ENCODE measurements at regions not wholly inside any gene's neighbourhood (a gene's known extent, or its start where the extent isn't known, plus 50 kb on each side); places are given as distances from the start of the nearest gene placed in this dataset.

DNA sequence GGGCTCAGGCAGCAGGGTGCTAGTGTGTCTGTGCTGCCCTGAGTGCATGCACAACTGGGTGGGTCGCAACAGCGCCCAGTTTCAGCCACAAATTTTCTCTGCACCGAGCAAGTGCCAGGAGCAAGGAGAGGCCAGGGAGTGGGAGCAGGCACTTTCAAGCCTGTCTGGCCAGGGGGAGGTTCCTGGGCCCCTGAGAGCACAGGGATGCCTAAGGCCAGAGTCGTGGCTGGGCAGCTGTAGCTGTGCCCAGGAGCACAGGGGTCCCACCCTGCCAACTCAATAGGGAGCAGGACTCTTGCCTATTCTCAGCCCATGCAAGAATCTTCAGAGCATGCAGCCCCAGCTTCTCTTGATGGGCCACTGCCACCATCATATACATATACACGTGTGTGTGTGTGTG, 1577.4 kb downstream of the KCNT2 start:
- H3K9ac ChIP-seq (ENCODE audit: low read depth, low read length), result no peak overlapping the region
- H3K36me3 ChIP-seq (ENCODE audit: insufficient read depth, low read length), result no peaks in the 10 kb centered on the region
- no peaks in the 10 kb centered on the region for H3K9me3 ChIP-seq (ENCODE audit: control insufficient read depth, insufficient read depth, low read length)
- H3K4me1 ChIP-seq (ENCODE audit: insufficient read depth, low read length), result no peaks in the 10 kb centered on the region

DNA sequence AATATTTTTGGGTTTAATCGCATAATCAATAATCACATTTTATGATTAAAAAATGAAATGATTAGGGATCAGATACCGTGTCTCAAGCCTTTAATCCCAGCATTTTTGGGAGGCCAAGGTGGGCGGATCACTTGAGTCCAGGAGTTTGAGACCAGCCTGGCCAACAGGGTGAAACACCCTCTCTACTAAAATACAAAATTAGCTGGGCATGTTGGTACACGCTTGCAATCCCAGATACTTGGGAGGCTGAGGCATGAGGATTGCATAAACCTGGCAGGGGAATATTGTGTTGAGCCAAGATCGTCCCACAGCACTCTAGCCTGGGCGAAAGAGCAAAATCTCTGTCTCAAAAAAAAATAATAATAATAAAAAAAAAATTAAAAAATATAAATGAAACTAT, 1581.4 kb downstream of the KCNT2 start:
- Histone ChIP-seq H3K9me3 (ENCODE audit: control insufficient read depth, insufficient read depth, low read length) (no peaks in the 10 kb centered on the region), H3K36me3 (ENCODE audit: insufficient read depth, low read length) (no peaks in the 10 kb centered on the region), H3K9ac (ENCODE audit: low read depth, low read length) (no peak overlapping the region), H3K4me1 (ENCODE audit: insufficient read depth, low read length) (no peaks in the 10 kb centered on the region)

DNA sequence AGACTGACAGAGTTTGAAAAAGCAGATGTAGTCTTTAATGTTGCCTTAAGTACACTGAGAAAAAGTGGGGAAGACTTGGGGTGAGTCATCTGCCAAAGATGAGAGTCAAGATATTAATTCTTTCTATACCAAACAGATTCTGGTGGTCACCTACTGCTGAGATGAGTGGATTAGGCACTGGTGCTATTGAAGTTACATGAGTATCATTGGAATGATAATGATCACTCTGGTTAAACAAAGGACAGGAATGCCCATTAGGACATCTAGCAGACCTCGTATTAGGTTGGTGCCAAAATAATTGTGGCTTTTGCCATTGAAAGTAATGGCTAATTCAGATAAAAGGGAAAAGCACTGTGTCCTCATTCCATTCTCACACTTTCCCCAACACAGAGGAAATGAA, 1588.9 kb downstream of the KCNT2 start:
- Histone ChIP-seq H3K36me3 (ENCODE audit: insufficient read depth, low read length) (no peaks in the 10 kb centered on the region), H3K4me1 (ENCODE audit: insufficient read depth, low read length) (no peaks in the 10 kb centered on the region), H3K9me3 (ENCODE audit: control insufficient read depth, insufficient read depth, low read length) (no peaks in the 10 kb centered on the region), H3K9ac (ENCODE audit: low read depth, low read length) (no peak overlapping the region)

DNA sequence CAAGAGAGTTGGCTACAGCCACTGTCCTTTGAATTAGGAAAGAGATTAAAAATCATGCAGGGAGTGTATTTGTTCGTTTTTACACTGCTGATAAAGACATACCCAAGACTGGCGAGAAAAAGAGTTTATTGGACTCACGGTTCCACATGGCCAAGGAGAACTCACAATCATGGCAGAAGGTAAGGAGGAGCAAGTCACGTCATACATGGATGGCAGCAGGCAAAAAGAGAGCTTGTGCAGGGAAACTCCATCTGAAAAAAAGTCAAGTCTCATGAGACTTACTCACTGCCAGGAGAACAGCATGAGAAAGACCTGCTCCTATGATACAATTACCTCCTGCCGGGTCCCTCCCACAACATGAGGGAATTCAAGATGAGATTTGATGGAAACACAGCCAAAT, 1595.2 kb downstream of the KCNT2 start:
- no peaks in the 10 kb centered on the region for H3K36me3 ChIP-seq (ENCODE audit: insufficient read depth, low read length)
- H3K9me3 ChIP-seq (ENCODE audit: control insufficient read depth, insufficient read depth, low read length), result peaks cover 3% of the 10 kb centered on the region; the same call in 1 of the 2 replicates
- H3K4me1 ChIP-seq (ENCODE audit: insufficient read depth, low read length), result peaks cover 1% of the 10 kb centered on the region; the same call in 1 of the 2 replicates
- H3K9ac ChIP-seq (ENCODE audit: low read depth, low read length), result no peak overlapping the region

DNA sequence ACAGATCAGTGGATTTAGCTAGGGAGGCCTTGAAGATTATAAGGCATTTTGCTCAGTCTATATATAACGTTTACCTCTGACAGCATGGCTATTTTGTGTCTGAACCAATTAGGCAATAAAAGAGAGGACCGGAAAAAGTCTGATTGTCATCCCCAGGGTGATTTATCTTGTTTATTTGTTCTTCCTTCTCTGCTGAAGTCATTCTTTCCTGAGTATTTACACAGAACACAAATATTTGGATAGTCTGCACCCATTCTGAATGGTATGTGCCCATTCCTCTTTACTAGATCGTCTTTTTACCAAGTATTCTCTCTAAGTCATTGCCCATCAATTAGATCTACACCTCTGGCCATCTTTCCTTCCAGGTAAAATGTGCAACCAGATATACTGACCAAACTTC, 1602.9 kb downstream of the KCNT2 start:
- H3K36me3 ChIP-seq (ENCODE audit: insufficient read depth, low read length), result no peaks in the 10 kb centered on the region
- peaks cover 3% of the 10 kb centered on the region; the same call in 1 of the 2 replicates for H3K4me1 ChIP-seq (ENCODE audit: insufficient read depth, low read length)
- H3K9me3 ChIP-seq (ENCODE audit: control insufficient read depth, insufficient read depth, low read length), result no peaks in the 10 kb centered on the region
- H3K9ac ChIP-seq (ENCODE audit: low read depth, low read length), result no peak overlapping the region

DNA sequence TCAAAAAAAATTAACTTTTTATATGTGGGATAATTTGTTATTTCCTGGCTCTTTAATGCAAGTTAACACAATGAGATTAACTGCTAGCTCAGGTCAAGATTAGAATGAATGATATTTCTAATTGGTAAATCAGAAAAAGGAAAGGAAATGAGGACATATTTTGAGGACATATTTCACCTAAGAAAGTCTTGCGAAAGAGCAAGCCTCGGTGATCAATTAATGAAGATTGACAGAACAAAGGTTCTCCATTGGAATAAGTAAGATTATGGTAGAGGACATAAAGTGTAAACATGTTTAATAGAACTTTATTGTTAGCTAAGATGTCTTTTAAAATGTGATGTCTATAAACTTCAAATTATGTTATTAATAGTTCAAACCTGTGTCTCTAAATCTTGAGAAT, 1617.8 kb downstream of the KCNT2 start:
- H3K9me3 ChIP-seq (ENCODE audit: control insufficient read depth, insufficient read depth, low read length), result no peaks in the 10 kb centered on the region
- H3K4me1 ChIP-seq (ENCODE audit: insufficient read depth, low read length), result no peaks in the 10 kb centered on the region
- no peak overlapping the region for H3K9ac ChIP-seq (ENCODE audit: low read depth, low read length)
- no peaks in the 10 kb centered on the region for H3K36me3 ChIP-seq (ENCODE audit: insufficient read depth, low read length)

DNA sequence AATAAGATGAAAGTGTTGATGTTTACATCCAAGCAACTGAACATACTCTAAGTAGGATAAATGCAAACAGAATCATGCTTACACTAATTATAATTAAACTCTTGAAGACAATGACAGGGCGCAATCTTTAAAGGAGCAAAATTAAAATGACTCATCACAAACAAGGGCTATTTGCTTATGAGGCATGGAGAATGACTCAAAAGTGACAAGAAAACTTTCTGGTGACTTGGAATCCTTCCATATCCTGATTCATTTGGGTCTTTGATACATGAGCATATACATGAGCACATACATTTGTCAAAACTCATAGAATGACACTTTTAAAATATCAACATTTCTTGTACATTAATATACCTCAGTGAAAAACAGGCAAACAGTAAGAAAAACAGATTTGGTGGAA, 1632.3 kb downstream of the KCNT2 start:
- Histone ChIP-seq H3K9ac (ENCODE audit: low read depth, low read length) (no peak overlapping the region), H3K9me3 (ENCODE audit: control insufficient read depth, insufficient read depth, low read length) (no peaks in the 10 kb centered on the region), H3K4me1 (ENCODE audit: insufficient read depth, low read length) (no peaks in the 10 kb centered on the region), H3K36me3 (ENCODE audit: insufficient read depth, low read length) (no peaks in the 10 kb centered on the region)

DNA sequence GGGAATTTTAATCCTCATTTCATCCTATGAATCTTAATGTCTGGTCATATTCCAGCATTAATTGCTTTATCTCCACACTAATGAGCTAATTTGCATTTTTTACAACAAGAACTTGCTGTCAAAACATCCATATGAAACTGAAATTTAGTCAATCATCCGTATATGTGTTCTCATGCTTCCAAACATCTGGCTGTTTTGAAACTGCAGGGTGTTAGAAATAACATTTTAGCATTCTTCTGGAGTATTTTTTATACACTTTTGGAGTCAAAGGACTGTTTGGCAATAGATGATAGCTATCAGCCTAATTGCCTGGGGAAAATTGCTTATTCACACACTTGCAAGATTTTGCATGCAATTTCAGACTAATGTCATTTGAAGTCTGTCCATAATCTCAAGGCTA, 1639.3 kb downstream of the KCNT2 start:
- no peak overlapping the region for H3K9ac ChIP-seq (ENCODE audit: low read depth, low read length)
- H3K9me3 ChIP-seq (ENCODE audit: control insufficient read depth, insufficient read depth, low read length), result no peaks in the 10 kb centered on the region
- H3K4me1 ChIP-seq (ENCODE audit: insufficient read depth, low read length), result no peaks in the 10 kb centered on the region
- H3K36me3 ChIP-seq (ENCODE audit: insufficient read depth, low read length), result no peaks in the 10 kb centered on the region

DNA sequence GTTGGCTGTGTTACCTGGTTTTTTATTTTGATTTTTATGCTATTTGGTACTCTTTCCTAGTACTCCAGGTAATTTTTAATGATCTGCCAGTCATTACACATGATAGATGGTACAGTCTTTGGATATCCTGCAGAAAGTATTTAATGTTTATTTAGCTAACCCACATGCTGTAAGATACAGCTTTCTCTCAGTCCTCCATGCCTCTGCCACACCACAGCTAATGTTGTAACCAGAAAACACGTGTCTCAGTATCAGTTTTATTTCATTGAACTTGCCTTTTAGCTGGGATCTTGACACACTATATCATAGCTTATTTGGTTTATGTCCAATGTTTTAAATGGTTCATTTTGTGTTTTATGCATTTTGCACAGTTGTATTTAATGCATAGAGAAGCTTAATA, 1648.4 kb downstream of the KCNT2 start:
- H3K9me3 ChIP-seq (ENCODE audit: control insufficient read depth, insufficient read depth, low read length), result no peaks in the 10 kb centered on the region
- no peak overlapping the region for H3K9ac ChIP-seq (ENCODE audit: low read depth, low read length)
- H3K4me1 ChIP-seq (ENCODE audit: insufficient read depth, low read length), result no peaks in the 10 kb centered on the region

DNA sequence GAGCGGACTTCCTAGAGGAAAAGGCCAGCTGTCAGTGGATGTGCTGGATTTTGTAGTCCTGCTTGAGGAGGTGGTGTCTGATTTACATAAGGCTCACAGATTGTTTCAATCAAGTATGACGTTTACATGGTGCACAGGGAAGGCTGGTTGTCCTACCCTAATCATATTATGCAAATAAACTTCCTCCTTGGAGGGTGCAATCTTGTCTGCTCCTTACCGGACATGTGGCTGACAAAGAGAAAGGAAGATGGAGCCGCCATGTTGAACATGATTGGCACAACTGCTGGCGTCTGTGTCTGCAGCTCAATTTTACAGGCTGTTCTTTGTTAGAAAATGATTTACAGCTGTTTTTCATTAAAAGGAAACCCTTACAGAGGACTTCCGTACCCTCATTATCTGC, 1656.1 kb downstream of the KCNT2 start:
- Histone ChIP-seq H3K9ac (ENCODE audit: low read depth, low read length) (no peak overlapping the region), H3K36me3 (ENCODE audit: insufficient read depth, low read length) (no peaks in the 10 kb centered on the region), H3K9me3 (ENCODE audit: control insufficient read depth, insufficient read depth, low read length) (no peaks in the 10 kb centered on the region), H3K4me1 (ENCODE audit: insufficient read depth, low read length) (no peaks in the 10 kb centered on the region)

More for the DNA sequence above, 1648.4 kb downstream of the KCNT2 start:
- no peaks in the 10 kb centered on the region for H3K36me3 ChIP-seq (ENCODE audit: insufficient read depth, low read length)

DNA sequence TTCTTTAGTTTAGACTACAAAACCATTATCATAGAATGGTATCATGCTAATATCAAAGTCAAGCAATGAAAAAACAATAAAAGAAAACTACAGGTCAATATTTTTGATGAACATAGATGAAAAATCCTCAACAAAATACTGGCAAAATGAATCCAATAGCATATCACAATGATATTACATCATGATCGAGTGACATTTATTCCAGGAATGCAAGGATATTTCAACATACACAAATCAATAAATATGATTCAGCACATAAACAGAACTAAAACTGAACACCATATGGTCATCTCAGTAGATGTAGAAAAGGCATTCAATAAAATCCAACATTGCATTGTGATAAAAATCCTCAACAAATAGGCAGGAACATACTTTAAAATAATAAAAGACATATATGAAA, 1657.7 kb downstream of the KCNT2 start:
- no peaks in the 10 kb centered on the region for H3K9me3 ChIP-seq (ENCODE audit: control insufficient read depth, insufficient read depth, low read length)
- H3K36me3 ChIP-seq (ENCODE audit: insufficient read depth, low read length), result no peaks in the 10 kb centered on the region
- no peaks in the 10 kb centered on the region for H3K4me1 ChIP-seq (ENCODE audit: insufficient read depth, low read length)
- H3K9ac ChIP-seq (ENCODE audit: low read depth, low read length), result no peak overlapping the region

DNA sequence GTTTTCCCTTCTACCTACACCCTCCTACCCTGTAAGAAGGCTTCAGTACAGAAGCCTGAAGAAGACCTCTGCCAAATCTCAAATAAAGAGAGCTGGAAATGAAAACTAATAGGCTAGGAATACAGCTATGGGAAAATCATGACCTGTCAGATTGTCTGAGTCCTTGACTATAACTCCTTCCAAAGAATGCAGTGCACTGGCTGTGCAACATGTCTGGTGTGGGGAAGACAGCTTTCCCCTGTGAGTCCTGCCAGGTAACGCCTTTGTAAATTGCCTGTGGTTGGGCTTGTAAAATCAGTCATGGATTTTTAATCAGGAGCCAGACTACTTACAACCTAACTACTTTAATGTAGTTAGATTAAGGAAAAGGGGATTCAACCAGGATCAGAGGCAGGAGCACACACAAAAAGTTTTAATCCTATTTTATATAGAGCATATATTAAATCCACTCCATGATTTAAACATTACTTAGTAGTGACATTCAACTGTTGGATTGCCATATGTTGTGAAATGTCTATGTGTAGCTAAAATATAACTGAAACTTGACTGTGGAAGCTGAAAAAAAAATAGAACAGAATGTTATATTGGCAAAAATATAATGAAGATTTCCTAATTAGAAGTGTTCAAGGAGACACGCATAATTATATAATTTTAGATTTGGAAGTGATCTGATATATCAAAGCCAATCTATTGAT, 1667.8 kb downstream of the KCNT2 start:
- H3K36me3 ChIP-seq (ENCODE audit: insufficient read depth, low read length), result no peaks in the 10 kb centered on the region
- no peak overlapping the region for H3K9ac ChIP-seq (ENCODE audit: low read depth, low read length)
- H3K4me1 ChIP-seq (ENCODE audit: insufficient read depth, low read length), result no peaks in the 10 kb centered on the region
- H3K9me3 ChIP-seq (ENCODE audit: control insufficient read depth, insufficient read depth, low read length), result no peaks in the 10 kb centered on the region

DNA sequence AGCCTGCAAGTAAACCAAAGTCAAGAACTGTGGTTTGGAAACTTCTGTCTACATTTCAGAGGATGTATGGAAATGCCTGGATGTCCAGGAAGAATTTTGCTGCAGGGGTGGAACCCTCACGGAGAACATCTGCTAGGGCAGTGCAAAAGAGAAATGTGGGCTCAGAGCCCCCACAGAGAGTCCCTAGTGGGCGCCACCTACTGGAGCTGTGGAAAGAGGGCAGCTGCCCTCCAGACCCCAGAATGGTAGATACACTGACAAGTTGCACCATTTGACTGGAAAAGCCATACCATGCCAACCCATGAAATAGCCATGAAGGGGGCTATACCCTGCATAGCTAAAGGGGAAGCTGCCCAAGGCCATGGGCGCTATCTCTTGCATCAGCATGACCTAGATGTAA, 1672.4 kb downstream of the KCNT2 start:
- Histone ChIP-seq H3K36me3 (ENCODE audit: insufficient read depth, low read length) (no peaks in the 10 kb centered on the region), H3K9ac (ENCODE audit: low read depth, low read length) (no peak overlapping the region), H3K4me1 (ENCODE audit: insufficient read depth, low read length) (no peaks in the 10 kb centered on the region), H3K9me3 (ENCODE audit: control insufficient read depth, insufficient read depth, low read length) (no peaks in the 10 kb centered on the region)

DNA sequence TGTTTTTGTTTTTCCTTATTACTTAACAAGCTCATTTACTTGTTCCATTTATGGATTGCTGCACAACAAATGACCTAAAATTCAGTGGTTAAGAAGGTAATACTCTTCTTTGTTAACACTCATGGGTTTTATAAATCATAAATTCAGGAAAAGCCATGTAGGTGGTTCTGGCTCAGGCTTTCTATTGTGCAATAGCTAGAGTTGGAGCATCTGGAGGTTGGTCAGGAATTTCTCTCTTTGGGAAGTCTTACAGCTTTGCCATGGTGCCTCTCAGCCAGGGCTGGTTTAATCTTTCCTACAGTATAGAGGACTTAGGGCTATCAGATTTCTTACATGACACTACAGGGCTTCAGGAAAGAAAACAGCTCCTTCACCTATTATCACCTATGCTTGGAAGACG, 1677.1 kb downstream of the KCNT2 start:
- Histone ChIP-seq H3K9me3 (ENCODE audit: control insufficient read depth, insufficient read depth, low read length) (no peaks in the 10 kb centered on the region), H3K36me3 (ENCODE audit: insufficient read depth, low read length) (no peaks in the 10 kb centered on the region), H3K4me1 (ENCODE audit: insufficient read depth, low read length) (no peaks in the 10 kb centered on the region), H3K9ac (ENCODE audit: low read depth, low read length) (no peak overlapping the region)

DNA sequence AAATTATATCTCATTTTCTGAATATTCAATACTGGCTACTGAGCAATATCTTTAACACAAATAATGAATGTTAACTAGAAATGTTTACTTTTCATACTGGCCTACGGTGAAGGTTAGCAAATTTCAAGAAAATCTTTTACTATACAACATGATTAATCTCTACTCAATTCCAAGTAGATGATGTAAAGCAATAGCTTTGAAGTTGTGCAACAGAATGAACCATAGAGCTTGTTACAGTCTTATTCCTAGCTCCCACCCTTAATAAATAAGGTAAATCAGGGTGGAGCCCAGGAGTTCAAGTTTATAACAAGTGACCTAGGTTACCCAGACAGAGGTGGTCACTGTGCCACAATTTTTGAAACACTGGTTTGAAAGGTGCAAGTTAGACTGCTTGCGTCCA, 1678.1 kb downstream of the KCNT2 start:
- H3K4me1 ChIP-seq (ENCODE audit: insufficient read depth, low read length), result no peaks in the 10 kb centered on the region

DNA sequence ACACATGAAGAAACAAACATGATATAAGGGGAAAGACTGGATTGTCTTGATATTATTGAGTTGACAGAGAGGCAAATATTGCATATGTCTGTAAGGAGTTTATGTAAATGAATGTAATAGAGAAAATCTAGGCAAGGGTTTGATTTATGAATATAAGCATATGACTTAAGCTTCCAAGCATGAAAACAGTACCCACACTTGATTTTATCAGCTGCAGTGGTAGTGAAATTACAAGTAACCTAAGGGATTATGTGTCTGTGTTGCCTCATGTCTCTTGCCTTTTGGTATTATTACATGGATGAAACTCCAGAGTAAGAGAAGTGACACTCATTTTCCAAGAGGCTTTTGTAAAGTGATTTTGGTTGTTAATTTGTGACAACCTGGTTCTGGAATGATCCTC, 1678.9 kb downstream of the KCNT2 start:
- H3K4me1 ChIP-seq (ENCODE audit: insufficient read depth, low read length), result no peaks in the 10 kb centered on the region
- no peaks in the 10 kb centered on the region for H3K9me3 ChIP-seq (ENCODE audit: control insufficient read depth, insufficient read depth, low read length)
- no peaks in the 10 kb centered on the region for H3K36me3 ChIP-seq (ENCODE audit: insufficient read depth, low read length)
- no peak overlapping the region for H3K9ac ChIP-seq (ENCODE audit: low read depth, low read length)

More for the DNA sequence above, 1678.1 kb downstream of the KCNT2 start:
- Histone ChIP-seq H3K9ac (ENCODE audit: low read depth, low read length) (no peak overlapping the region), H3K9me3 (ENCODE audit: control insufficient read depth, insufficient read depth, low read length) (no peaks in the 10 kb centered on the region), H3K36me3 (ENCODE audit: insufficient read depth, low read length) (no peaks in the 10 kb centered on the region)
